C4-2B (cell line): ENCODE measurements at regions not wholly inside any gene's neighbourhood (a gene's known extent, or its start where the extent isn't known, plus 50 kb on each side); places are given as distances from the start of the nearest gene placed in this dataset.
"Not testable (repeated sequence)": the region's sequence is repeated elsewhere in the genome, so short reads cannot be mapped to it uniquely, and the experiment has no call there.

Experiments used
- H3K27ac ChIP-seq: fragments of 450-650 bp; 2 replicates; pipeline ENCODE4 v1.5.1; 2017

DNA sequence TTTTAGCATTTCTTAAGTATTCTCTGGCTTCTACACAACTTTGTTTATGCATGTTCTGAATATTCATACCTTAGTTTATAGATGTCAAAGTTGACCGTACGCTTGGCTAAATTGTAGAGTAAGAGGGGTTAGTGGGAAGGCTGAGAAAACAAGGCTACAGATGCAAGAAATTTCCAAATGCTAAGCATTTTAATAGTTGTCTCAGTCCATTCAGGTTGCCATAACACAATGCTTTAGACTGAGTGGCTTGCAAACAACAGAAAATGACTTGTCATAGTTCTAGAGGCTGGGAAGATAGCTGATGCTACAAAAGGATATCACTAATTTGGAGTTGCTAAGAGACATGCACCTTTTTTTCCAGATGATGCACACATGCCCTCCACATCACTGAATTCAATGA lies 53.0 kb upstream of the C1QTNF3 start:
- H3K27ac ChIP-seq: not testable (repeated sequence)

DNA sequence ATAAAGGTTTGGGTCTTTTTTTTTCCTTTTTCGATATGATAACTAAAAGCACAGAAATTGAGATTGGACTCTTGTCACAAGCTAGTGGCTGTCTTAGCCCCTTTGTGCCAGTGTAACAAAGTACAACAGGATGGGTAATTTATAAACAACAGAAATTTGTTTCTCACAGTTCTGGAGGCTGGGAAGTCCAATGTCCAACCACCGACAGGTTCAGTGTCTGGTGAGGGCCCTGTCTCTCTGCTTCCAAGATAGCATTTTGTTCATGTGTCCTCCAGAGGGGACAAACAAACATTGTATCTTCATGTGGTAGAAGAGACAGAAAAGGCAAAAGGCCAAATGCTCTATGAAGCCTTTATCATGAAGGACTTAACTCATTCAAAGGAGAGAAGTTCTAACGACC lies 56.9 kb upstream of the C1QTNF3 start:
- not testable (repeated sequence) for H3K27ac ChIP-seq

GRCh38 chr5:34101567-34101966 lies 58.6 kb upstream of the C1QTNF3 start:
- H3K27ac ChIP-seq: not testable (repeated sequence)

GRCh38 chr5:34108897-34109296 lies 65.9 kb upstream of the C1QTNF3 start:
- H3K27ac ChIP-seq: not testable (repeated sequence)

DNA sequence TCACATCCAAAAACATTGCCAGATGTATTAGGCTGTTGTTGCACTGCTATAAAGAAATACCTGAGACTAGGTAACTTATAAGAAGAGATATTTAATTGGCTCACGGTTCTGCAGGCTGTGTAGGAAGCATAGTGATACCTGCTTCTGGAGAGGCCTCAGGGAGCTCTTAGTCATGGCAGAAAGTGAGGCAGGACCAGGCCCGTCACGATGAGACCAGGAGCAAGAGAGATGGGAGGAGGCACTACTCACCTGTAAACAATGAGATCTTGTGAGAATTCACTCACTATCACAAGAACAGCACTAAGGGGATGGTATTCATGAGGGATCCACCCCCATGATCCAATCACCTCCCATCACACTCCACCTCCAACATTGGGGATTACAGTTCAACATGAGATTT lies 81.3 kb upstream of the C1QTNF3 start:
- not testable (repeated sequence) for H3K27ac ChIP-seq

GRCh38 chr5:34125354-34125753 lies 82.3 kb upstream of the C1QTNF3 start:
- not testable (repeated sequence) for H3K27ac ChIP-seq

DNA sequence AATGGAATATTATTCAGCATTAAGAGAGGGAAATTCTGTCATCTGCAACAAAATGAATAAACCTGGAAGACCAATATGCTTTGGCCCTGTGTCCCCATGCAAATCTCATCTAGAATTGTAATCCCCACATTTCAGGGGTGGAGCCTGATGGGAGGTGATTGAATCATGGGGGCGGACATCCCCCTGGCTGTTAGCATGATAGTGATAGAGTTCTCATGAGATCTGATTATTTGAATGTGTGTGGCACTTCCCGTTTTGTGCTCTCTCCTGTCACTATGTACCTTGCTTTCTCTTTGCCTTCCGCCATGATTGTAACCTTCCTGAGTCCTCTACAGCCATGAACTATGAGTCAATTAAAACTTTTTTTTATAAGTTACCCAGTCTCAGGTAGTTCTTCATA lies 83.7 kb upstream of the C1QTNF3 start:
- not testable (repeated sequence) for H3K27ac ChIP-seq

DNA sequence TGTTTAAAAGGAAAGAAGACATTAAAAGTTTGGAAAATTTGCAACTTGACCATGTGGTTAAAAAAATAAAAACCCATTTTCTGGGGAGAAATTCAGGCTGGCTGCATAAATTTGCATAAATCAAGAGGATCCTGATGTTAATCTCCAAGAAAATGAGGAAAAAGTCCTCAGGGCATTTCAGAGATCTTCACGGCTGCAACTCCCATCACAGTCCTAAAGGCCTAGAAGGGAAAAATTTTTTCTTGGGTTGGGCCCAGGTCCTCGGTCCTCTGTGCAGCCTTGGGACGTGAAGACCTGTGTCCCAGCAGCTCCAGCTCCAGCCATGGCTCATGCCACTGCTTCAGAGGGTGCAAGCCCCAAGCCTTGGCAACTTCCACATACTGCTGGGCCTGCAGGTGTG lies 84.8 kb upstream of the C1QTNF3 start:
- H3K27ac ChIP-seq: not testable (repeated sequence)

GRCh38 chr5:34128890-34129289 lies 85.9 kb upstream of the C1QTNF3 start:
- not testable (repeated sequence) for H3K27ac ChIP-seq

DNA sequence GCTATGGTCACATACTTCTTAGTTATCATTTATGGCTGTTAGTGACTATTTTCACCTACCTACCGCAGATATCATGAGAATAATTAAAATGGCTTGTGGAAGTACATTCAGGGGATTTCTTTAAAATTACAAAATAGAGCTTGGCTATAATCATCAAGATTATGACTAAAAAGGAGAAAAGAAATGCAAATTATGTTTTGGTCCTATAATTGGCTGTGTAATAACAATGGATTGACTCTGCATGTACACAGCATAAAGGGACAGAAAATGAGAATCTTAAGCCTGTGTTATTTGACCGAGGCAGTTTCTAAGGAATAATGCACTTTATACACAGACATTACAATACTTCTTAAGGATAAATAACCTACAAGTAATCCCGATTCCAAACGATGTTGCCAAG lies 112.0 kb upstream of the C1QTNF3 start:
- not testable (repeated sequence) for H3K27ac ChIP-seq

GRCh38 chr5:34156703-34157414 lies 113.8 kb upstream of the C1QTNF3 start:
- H3K27ac ChIP-seq: not testable (repeated sequence)

GRCh38 chr5:34160904-34161303 lies 117.9 kb upstream of the C1QTNF3 start:
- H3K27ac ChIP-seq: not testable (repeated sequence)

DNA sequence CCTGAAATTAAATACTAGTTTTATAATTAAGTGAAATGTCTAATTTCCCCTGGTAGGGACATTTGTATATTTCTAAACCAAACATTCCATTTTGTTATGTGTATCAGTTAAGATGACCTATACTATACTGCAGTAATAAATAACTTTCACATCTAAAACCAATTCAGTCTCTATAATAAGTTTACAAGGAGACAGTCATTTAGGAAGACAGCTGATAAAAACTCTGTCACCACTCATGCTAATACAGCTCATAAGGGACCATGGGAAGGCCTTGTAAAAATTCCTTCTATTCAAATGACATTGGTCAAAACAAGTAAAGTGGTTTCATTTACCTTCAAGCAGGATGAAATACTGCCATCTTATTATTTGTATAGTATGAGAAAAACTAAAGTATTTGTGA lies 128.4 kb upstream of the C1QTNF3 start:
- H3K27ac ChIP-seq: not testable (repeated sequence)

DNA sequence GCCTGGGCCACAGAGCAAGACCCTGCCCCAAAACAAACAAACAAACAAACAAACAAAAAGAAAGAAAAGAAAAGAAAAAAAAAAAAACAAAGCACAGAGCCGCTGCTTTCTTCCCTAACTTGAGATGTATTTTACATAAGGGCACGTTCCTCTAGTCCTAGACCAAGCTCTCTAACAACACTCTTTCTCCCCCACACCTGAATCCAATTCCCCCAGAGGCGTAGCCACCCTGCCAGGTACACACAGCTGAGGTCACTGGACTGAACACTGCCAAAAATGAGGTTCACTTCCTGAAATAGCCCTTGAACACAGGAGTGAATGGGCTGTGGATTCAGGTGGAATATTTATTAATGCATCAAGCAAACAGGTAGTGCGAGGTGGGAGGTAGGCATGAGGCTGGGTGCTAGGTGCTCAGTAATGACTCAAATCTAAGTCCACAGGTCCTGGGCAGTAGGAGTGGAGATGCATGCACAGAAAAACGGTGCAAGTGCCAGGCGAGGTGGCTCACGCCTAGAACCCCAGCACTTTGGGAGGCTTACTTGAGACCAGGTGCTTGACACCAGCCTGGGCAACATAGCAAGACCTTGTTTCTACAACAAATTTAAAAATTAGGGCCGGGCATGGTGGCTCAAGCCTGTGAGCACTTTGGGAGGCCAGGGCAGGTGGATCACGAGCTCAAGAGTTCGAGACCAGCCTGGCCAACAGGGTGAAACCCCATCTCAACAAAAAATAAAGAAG lies 136.6 kb upstream of the C1QTNF3 start:
- peak overlapping the region; percentile 86 for H3K27ac ChIP-seq

- H3K27ac ChIP-seq: peak overlapping the region; percentile 86
Observed at GRCh38 chr5:34180225-34180624, 137.2 kb upstream of the C1QTNF3 start.

DNA sequence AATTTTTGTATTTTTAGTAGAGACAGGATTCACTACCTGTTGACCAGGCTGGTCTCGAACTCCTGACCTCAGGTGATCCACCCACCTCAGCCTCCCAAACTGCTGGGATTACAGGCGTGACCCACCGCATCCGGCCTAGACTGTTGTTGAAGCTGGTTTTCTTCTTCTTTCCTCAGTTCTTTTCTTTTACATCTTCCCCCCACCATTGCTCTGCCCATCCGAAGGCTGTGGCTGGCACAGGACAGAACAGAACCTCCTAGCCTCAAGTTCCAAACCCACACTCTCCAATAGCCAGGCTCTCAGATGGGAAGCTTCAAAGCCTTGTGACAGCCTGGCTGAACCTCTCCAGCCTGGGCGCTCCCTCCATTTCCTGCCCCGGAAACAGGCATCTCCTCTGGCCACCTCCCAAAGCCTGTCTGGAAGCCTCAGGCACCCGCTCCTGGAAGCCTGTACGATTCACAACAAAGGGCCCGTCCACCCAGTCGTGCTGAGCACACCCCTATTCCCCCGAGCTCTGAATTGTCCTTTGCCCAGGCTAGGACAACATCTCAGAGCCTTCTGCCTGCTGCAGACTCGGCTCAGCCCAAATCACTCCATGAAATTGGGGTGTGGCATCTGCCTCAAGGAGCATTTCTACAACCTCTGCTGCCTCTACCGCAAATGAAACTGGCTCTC lies 138.1 kb upstream of the C1QTNF3 start:
- H3K27ac ChIP-seq: not testable (repeated sequence)

DNA sequence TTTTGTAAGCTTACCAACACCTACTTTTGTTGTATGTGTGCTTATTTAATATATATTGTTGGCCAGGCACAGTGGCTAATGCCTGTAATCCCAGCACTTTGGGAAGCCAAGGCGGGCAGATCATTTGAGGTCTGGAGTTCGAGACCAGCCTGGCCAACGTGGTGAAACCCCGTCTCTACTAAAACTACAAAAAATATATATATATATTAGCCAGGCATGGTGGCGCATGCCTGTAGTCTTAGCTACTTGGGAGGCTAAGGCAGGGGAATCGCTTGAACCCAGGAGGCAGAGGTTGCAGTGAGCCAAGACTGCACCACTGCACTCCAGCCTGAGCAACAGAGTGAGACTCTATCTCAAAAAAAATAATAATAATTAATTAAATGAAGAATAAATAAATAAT lies 142.0 kb upstream of the C1QTNF3 start:
- H3K27ac ChIP-seq: not testable (repeated sequence)

- H3K27ac ChIP-seq: not testable (repeated sequence)
Observed at GRCh38 chr5:34185572-34185971, 142.6 kb upstream of the C1QTNF3 start.

DNA sequence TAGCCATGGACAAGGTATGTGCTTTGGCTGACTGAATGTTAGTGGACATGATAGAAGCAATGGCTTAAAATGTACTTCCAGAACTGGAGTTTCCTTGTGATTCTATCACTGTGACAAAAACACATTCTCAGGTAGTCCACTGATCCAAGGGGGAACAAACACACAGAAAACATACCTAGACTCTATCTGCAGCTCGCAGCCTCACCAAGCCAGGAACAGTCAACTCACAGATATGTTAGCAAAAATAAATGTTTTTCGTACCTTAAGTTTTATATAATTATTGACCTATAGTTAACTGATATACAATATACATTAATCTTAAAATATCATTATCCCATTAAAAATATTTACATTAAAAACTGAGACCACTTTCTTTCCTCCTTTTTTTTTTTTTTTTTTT lies 143.1 kb upstream of the C1QTNF3 start:
- not testable (repeated sequence) for H3K27ac ChIP-seq

DNA sequence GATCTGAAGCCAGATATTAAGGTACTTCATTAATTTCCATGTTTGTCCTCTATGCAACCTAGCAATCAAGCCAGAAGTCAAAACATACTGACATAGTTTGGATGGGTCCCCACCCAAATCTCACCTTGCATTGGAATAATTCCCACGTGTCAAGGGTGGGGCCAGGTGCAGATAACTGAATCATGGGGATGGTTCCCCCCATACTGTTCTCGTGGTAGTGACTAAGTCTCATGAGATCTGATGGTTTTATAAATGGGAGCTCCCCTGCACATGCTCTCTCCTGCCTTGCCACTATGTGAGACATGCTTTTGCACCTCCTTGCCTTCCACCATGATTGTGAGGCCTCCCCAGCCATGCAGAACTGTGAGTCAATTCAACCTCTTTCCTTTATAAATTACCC lies 143.9 kb upstream of the C1QTNF3 start:
- H3K27ac ChIP-seq: not testable (repeated sequence)

GRCh38 chr5:34187441-34187840 lies 144.4 kb upstream of the C1QTNF3 start:
- H3K27ac ChIP-seq: not testable (repeated sequence)
